HCT116 (cell line): ENCODE measurements at regions not wholly inside any gene's neighbourhood (a gene's known extent, or its start where the extent isn't known, plus 50 kb on each side); places are given as distances from the start of the nearest gene placed in this dataset.

ENCODE experiments used
- ATAC-seq: fragments of 200-7000 bp; cut with Tn5 transposase; 2 replicates; pipeline ENCODE4 v1.9.1; 2020; ENCODE audit warnings: mild to moderate bottlenecking, moderate library complexity
- BruUV-seq: library from RNA; stranded (reverse); fragments of 400-500 nt; replicated peaks from 2 replicates; lab custom pipeline; 2021; lab: Mats Ljungman, UMichigan
- CTCF ChIA-PET: fragments of 300-600 bp; sonication (Branson Sonifier 250); formaldehyde crosslinking; loops from one replicate; lab custom pipeline; 2021; ENCODE audit warnings: antibody characterized with exemption; lab: Charles Lee
- POLR2A ChIA-PET: fragments of 300-600, 350-600 bp; sonication (Branson Sonifier 250); formaldehyde crosslinking; loops from one replicate; lab custom pipeline; 2021; ENCODE audit warnings: antibody characterized with exemption; lab: Charles Lee
- RAD21 ChIA-PET, 2 experiments: fragments of 300-600 bp; sonication (Branson Sonifier 250); formaldehyde crosslinking; loops; one replicate each; lab custom pipeline; 2023; ENCODE audit warnings: low total read pairs in 2 of 2; ENCODE audit not compliant: uncharacterized antibody in 2 of 2, unreplicated experiment in 2 of 2, low non-redundant PET in 1 of 2; lab: Charles Lee
- DNase-seq: peaks from one replicate; pipeline ENCODE4 v3.0.0-alpha.2; 2010; ENCODE audit warnings: low read depth, low spot score
- H2AFZ ChIP-seq: fragments of 200-600 bp; shearing (Covaris generic), sonication (generic); 2 replicates; pipeline ENCODE4 v1.6.1; 2017; ENCODE audit warnings: low read depth, mixed run types, mixed read lengths, antibody characterized with exemption, low read length; ENCODE audit not compliant: poor library complexity, severe bottlenecking
- H3K27ac ChIP-seq: 2 replicates; pipeline ENCODE4 v1.5.1; 2012; ENCODE audit warnings: low read depth, low read length
- H3K27me3 ChIP-seq: fragments of 200-600 bp; sonication (generic); 2 replicates; pipeline ENCODE4 v1.6.1; 2016; ENCODE audit warnings: mixed run types, low read length, mixed read lengths; ENCODE audit not compliant: insufficient read depth
- H3K36me3 ChIP-seq, 2 experiments: fragments of 200-500 bp in 1 of 2; fragments of 200-600 bp in 1 of 2; sonication (Bioruptor generic) in 1 of 2; sonication (generic) in 1 of 2; 2 replicates each; pipeline versions ENCODE4 v1.5.1 to v1.6.1; 2014 to 2016; ENCODE audit warnings: low read length in 2 of 2, inconsistent platforms in 1 of 2, mixed read lengths in 1 of 2, mixed run types in 1 of 2; ENCODE audit not compliant: insufficient read depth in 2 of 2, control insufficient read depth in 1 of 2
- H3K4me1 ChIP-seq, 2 experiments: fragments of 200-600 bp in 1 of 2; sonication (generic) in 1 of 2; 2 replicates each; pipeline versions ENCODE4 v1.5.1 to v1.6.1; 2012 to 2017; ENCODE audit warnings: low read length in 2 of 2, inconsistent platforms in 1 of 2, mild to moderate bottlenecking in 1 of 2, mixed read lengths in 1 of 2, mixed run types in 1 of 2, moderate library complexity in 1 of 2; ENCODE audit not compliant: insufficient read depth in 2 of 2, control insufficient read depth in 1 of 2
- H3K4me2 ChIP-seq: fragments of 200-600 bp; sonication (generic); 2 replicates; pipeline ENCODE4 v1.6.1; 2017; ENCODE audit warnings: mixed run types, low read length, mixed read lengths
- H3K4me3 ChIP-seq, 2 experiments: fragments of 200-600 bp in 1 of 2; sonication (generic) in 1 of 2; replicated peaks in 1 of 2; 2 replicates each; pipeline ENCODE4 v1.5.1; 2011 to 2016; ENCODE audit warnings: low read length in 2 of 2, control low read depth in 1 of 2, low read depth in 1 of 2, mild to moderate bottlenecking in 1 of 2, mixed read lengths in 1 of 2, mixed run types in 1 of 2
- H3K79me2 ChIP-seq: fragments of 200-600 bp; sonication (generic); 2 replicates; pipeline ENCODE4 v1.6.1; 2017; ENCODE audit warnings: mild to moderate bottlenecking, mixed run types, low read length, moderate library complexity, mixed read lengths; ENCODE audit not compliant: insufficient read depth
- H3K9ac ChIP-seq: fragments of 200-600 bp; sonication (generic); 2 replicates; pipeline ENCODE4 v1.6.1; 2016; ENCODE audit warnings: low read length, mixed read lengths
- H3K9me2 ChIP-seq: fragments of 200-600 bp; sonication (generic), shearing (Covaris generic); 2 replicates; pipeline ENCODE4 v1.6.1; 2017; ENCODE audit warnings: mixed run types, mild to moderate bottlenecking, moderate library complexity; ENCODE audit not compliant: insufficient read depth
- H3K9me3 ChIP-seq, 2 experiments: fragments of 200-500 bp in 1 of 2; fragments of 200-600 bp in 1 of 2; sonication (Bioruptor generic) in 1 of 2; sonication (generic) in 1 of 2; 2 replicates each; pipeline ENCODE4 v1.6.1; 2014 to 2017; ENCODE audit warnings: low read length in 2 of 2, mixed read lengths in 2 of 2, inconsistent platforms in 1 of 2, low read depth in 1 of 2, mild to moderate bottlenecking in 1 of 2, mixed run types in 1 of 2, moderate library complexity in 1 of 2; ENCODE audit not compliant: control insufficient read depth in 1 of 2, insufficient read depth in 1 of 2
- H4K20me1 ChIP-seq: fragments of 200-600 bp; sonication (generic), shearing (Covaris generic); 2 replicates; pipeline ENCODE4 v1.6.1; 2017; ENCODE audit warnings: mixed run types, mild to moderate bottlenecking, moderate library complexity; ENCODE audit not compliant: insufficient read depth
- CBX3 ChIP-seq: IDR thresholded peaks from 2 replicates; pipeline ENCODE4 v1.6.1; 2012; ENCODE audit warnings: low read depth
- EZH2phosphoT487 ChIP-seq: fragments of 200-600 bp; IDR thresholded peaks from 2 replicates; pipeline ENCODE4 v1.6.1; 2018; ENCODE audit warnings: antibody characterized with exemption, borderline replicate concordance
- JUND ChIP-seq: IDR thresholded peaks from 2 replicates; pipeline ENCODE4 v1.6.1; 2012
- POLR2A ChIP-seq: IDR thresholded peaks from 2 replicates; pipeline ENCODE4 v1.7.0; 2011; ENCODE audit warnings: borderline replicate concordance; ENCODE audit not compliant: insufficient read depth, insufficient read length; ENCODE audit errors: extremely low read depth
- POLR2AphosphoS5 ChIP-seq: IDR thresholded peaks from 2 replicates; pipeline ENCODE4 v1.6.1; 2011; ENCODE audit warnings: mild to moderate bottlenecking, low read depth, low read length, moderate library complexity
- SRF ChIP-seq: IDR thresholded peaks from 2 replicates; pipeline ENCODE4 v1.6.1; 2012; ENCODE audit warnings: low read depth
- YY1 ChIP-seq: IDR thresholded peaks from 2 replicates; pipeline ENCODE4 v1.6.1; 2011; ENCODE audit warnings: low read length, low read depth, moderate library complexity, mild to moderate bottlenecking; ENCODE audit not compliant: insufficient replicate concordance; ENCODE audit errors: extremely low read depth
- intact Hi-C: fragments of 100-400 bp; cut with micrococcal nuclease; formaldehyde crosslinking; loops from 2 replicates; pipeline ENCODE4 v1.10.0; 2022
- TF ChIP-seq, protein P1 (sequence below), 3 experiments: fragments of 200-600 bp in 1 of 3; sonication (generic) in 1 of 3; IDR thresholded peaks in 2 of 3; conservative IDR thresholded peaks in 1 of 3; 2 replicates each; pipeline ENCODE4 v1.5.1; 2012 to 2017; ENCODE audit warnings: low read depth in 2 of 3, low read length in 2 of 3, antibody characterized with exemption in 1 of 3, borderline replicate concordance in 1 of 3, control low read depth in 1 of 3, mild to moderate bottlenecking in 1 of 3, mixed read lengths in 1 of 3, mixed run types in 1 of 3, moderate library complexity in 1 of 3; ENCODE audit not compliant: insufficient read depth in 1 of 3

DNA sequence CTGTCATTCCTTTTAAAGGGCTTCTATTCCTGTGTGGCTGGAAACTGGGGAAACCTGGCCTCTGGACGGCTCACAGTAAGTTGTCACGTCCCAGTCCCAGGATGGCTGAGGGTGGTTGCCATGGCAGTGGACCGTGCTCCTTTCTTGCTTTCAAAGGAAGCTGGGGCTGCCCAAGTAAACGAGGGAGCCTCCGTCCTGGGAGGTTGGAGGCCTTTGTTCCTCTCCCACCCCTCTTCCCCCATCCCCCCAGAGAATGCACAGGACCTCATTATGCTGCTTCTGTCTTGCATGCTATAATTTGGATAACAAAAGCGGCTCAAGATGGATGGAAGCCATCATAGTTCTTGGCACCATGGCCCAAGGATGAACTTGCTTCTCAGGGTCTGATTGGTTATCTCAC, 325.5 kb upstream of the HS6ST1 start:
- no peak overlapping the region for H3K4me3 ChIP-seq

DNA sequence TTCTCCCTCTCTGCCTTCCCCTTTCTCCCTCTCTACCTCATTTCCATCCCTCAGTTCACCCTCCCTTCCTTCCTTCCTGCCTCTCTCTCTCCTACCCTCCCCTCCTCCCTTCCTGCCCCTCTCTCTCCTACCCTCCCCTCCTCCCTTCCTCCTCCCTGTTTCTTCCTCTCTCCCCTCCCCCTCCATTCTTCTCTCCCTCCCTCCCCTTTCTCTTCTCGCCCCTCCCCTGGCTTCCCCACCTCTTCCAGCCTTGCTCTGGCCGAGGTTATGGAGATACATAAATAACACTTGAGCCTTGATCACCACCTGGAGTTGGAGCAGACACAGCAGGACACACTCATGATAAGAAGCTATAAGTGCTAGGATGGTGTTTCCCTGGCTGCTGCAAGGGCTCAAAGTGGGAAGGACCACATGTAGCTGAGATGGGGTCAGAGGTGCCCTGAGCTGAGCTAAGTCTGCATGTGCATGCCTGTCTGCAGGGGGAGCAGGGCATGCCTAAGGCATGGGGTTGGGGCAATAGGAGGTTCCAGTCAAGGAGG, 326.1 kb upstream of the HS6ST1 start:
- H3K9me2 ChIP-seq = no peaks in the 10 kb centered on the region
- ChIA-PET CTCF (no interaction called here), POLR2A (no interaction called here), RAD21 (no interaction called here)
- no peak overlapping the region for H3K4me2 ChIP-seq
- BruUV-seq = no TSS peak
- H3K9me3 ChIP-seq = no peaks in the 10 kb centered on the region
- no peak overlapping the region for H3K27ac ChIP-seq
- TF ChIP-seq, protein P1, sequence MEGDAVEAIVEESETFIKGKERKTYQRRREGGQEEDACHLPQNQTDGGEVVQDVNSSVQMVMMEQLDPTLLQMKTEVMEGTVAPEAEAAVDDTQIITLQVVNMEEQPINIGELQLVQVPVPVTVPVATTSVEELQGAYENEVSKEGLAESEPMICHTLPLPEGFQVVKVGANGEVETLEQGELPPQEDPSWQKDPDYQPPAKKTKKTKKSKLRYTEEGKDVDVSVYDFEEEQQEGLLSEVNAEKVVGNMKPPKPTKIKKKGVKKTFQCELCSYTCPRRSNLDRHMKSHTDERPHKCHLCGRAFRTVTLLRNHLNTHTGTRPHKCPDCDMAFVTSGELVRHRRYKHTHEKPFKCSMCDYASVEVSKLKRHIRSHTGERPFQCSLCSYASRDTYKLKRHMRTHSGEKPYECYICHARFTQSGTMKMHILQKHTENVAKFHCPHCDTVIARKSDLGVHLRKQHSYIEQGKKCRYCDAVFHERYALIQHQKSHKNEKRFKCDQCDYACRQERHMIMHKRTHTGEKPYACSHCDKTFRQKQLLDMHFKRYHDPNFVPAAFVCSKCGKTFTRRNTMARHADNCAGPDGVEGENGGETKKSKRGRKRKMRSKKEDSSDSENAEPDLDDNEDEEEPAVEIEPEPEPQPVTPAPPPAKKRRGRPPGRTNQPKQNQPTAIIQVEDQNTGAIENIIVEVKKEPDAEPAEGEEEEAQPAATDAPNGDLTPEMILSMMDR (IDR thresholded peaks at IDR 0.05 in 2 of 3, conservative IDR thresholded peaks at IDR 0.05 in 1 of 3; ENCODE audit: borderline replicate concordance in 1 of 3, insufficient read depth in 1 of 3, low read depth in 2 of 3, low read length in 2 of 3) = peak in 2 of 3 experiments; percentile 21; a peak in 1 of 6 replicates
- no peak for TF ChIP-seq POLR2AphosphoS5
- no peak for TF ChIP-seq EZH2phosphoT487
- TF ChIP-seq JUND = no peak
- no peak for TF ChIP-seq POLR2A
- no peak for TF ChIP-seq CBX3
- H3K9ac ChIP-seq = no peak overlapping the region
- H4K20me1 ChIP-seq = no peaks in the 10 kb centered on the region
- no peaks in the 10 kb centered on the region for H3K27me3 ChIP-seq
- DNase-seq = no peak
- no peak overlapping the region for H3K4me3 ChIP-seq
- no peaks in the 10 kb centered on the region for H3K79me2 ChIP-seq
- H3K36me3 ChIP-seq = no peaks in the 10 kb centered on the region
- intact Hi-C loops = no loop called here
- H2AFZ ChIP-seq = no peak overlapping the region
- peak; percentile 77 for ATAC-seq
- no peaks in the 10 kb centered on the region for H3K4me1 ChIP-seq

More for the DNA sequence above, 325.5 kb upstream of the HS6ST1 start:
- Histone ChIP-seq H2AFZ (no peak overlapping the region), H3K27ac (no peak overlapping the region), H3K4me2 (no peak overlapping the region), H3K36me3 (no peaks in the 10 kb centered on the region), H3K79me2 (no peaks in the 10 kb centered on the region), H3K9me2 (no peaks in the 10 kb centered on the region), H3K9ac (no peak overlapping the region), H3K4me1 (no peaks in the 10 kb centered on the region), H4K20me1 (no peaks in the 10 kb centered on the region), H3K9me3 (no peaks in the 10 kb centered on the region), H3K27me3 (no peaks in the 10 kb centered on the region)
- CTCF ChIA-PET = no interaction called here
- no peak for TF ChIP-seq JUND
- TF ChIP-seq SRF = no peak
- TF ChIP-seq YY1 = no peak
- POLR2A ChIA-PET = no interaction called here
- no peak for ATAC-seq
- intact Hi-C loops = no loop called here
- BruUV-seq = no TSS peak
- RAD21 ChIA-PET = no interaction called here
- DNase-seq = no peak
